ACHN (cell line): ENCODE measurements at regions not wholly inside any gene's neighbourhood (a gene's known extent, or its start where the extent isn't known, plus 50 kb on each side); places are given as distances from the start of the nearest gene placed in this dataset.
"Not testable (repeated sequence)": the region's sequence is repeated elsewhere in the genome, so short reads cannot be mapped to it uniquely, and the experiment has no call there.

Experiments used
- DNase-seq: peaks from one replicate; pipeline ENCODE4 v3.0.0-alpha.2; 2015
- in situ Hi-C: cut with HindIII; loops from 2 replicates; pipeline ENCODE4 v1.10.0; 2017; ENCODE audit warnings: low sequenced_read_pairs, low pct_ligation_motif_present, low pct_unique_long_range_greater_than_20kb

GRCh38 chr14:53252141-53252540, 99.0 kb upstream of the DDHD1 start:
- in situ Hi-C loops = no loop called here
- DNase-seq = no peak

DNA sequence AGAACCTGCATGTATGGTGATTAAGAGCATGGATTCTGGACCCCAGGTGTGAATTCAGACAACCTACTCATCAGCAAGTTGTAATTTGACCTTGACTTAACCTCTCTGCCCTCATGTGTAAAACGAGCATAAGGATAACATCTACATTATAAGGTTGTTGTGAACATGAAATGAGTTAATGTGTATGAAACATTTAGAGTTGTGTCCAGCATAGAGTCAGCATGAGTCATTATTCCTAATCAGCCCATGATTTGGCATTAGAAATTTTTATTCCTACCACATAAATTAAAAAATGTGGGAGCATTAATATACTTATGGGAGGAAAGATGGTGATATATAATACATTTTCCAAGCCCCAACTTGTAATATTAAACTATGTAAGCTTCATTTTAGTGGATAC, 95.9 kb upstream of the DDHD1 start:
- DNase-seq = no peak

GRCh38 chr14:53247596-53248370, 94.7 kb upstream of the DDHD1 start:
- in situ Hi-C loops = no loop called here

More for the DNA sequence above, 95.9 kb upstream of the DDHD1 start:
- in situ Hi-C loops = no loop called here

GRCh38 chr14:53242898-53243297, 89.8 kb upstream of the DDHD1 start:
- in situ Hi-C loops, DNase-seq: not testable (repeated sequence)

More at GRCh38 chr14:53247596-53248370, 94.7 kb upstream of the DDHD1 start:
- no peak for DNase-seq

DNA sequence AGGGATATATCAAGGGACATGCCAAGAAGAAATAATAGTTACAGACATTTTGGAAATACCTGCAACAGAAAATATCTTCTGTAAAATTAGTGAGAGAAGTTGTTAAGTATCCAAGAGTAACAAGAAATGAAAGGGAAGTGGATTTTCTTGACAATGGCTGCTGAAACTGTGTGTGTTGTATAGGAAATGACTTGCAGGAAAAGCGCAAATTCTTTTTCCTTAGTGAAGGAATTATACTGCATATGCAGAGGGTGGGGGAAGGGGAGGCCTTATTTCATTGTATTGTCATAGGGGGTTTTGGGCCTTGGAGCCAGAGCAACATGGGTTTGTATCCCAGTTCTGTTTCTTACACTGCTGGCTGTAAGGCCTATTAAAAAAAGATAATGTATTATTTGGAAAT, 84.4 kb upstream of the DDHD1 start:
- in situ Hi-C loops = no loop called here
- DNase-seq = no peak

DNA sequence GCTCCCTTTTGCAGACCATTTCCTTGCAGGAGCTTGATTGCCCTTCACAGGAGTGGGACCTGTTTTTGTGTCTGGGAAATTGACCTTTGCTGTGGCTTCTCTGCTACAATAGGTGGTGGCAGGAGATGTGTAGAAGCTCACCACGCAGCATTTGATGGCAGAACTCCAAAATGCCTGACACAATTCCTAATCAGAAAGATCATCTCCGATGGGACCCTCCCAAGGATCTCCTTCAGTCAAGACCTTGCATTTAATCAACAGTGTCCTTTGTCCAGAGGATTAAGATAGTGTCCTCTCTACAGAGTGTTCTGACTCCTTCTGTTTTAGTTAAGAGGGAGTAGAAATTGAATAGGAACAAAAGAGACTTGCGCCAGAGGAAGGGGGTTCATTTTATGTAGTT, 83.6 kb upstream of the DDHD1 start:
- in situ Hi-C loops = no loop called here
- DNase-seq = no peak

GRCh38 chr14:53231171-53231570, 78.0 kb upstream of the DDHD1 start:
- in situ Hi-C loops = no loop called here
- no peak for DNase-seq

DNA sequence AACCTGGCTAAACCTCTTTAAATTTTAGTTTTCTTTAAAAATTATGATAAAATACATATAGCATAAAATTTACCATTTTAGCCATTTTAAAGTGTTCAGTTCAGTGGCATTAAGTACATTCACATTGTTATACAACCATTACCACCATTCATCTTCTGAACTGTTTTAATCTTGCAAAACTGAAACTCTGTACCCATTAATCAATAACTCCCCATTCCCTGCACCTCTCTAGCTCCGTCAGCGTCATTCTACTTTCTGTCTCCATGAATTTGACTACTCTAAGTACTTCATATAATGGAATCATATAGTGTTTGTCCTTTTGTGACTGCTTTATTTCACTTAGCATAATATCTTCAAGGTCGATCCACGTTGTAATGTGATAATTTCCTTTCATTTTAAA, 75.8 kb upstream of the DDHD1 start:
- DNase-seq = no peak
- in situ Hi-C loops = no loop called here

- in situ Hi-C loops = no loop called here
- DNase-seq = no peak
These were observed 74.1 kb upstream of the DDHD1 start for GRCh38 chr14:53227154-53227718.

DNA sequence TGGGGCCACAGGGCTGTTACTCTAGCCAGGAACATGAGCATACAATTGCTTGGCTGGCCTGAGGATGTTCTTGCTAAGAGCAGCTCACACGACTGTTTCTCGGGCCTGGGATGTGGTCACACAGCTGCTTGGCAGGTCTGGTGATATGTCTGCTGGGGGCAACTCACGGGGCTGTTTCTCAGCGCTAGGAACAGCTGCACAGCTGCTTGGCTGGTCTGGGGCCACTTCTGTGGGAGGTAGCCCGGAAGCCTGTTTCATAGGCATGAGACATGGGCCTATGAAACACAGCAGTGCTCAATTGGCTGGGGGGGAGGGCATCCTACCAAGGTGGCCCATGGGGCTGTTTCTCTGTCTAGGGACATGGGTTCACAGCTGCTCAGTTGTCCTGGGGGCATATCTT, 73.4 kb upstream of the DDHD1 start:
- in situ Hi-C loops = no loop called here
- no peak for DNase-seq

DNA sequence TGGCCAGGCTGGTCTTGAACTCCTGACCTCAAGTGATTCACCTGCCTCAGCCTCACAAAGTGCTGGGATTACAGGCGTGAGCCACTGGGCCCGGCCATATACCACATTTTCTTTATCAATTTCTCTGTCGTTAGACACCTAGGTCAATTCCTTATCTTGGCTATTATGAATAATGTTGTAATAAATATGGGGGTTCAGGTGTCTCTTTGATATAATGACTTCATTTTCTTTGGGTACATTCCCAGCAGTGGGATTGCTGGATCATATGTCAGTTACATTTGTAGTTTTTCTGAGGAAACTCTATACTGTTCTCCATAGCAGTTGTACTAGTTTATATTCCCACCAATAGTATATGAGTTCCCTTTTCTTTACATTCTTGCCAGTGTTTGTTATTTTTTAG, 67.8 kb upstream of the DDHD1 start:
- no peak for DNase-seq
- in situ Hi-C loops = no loop called here

DNA sequence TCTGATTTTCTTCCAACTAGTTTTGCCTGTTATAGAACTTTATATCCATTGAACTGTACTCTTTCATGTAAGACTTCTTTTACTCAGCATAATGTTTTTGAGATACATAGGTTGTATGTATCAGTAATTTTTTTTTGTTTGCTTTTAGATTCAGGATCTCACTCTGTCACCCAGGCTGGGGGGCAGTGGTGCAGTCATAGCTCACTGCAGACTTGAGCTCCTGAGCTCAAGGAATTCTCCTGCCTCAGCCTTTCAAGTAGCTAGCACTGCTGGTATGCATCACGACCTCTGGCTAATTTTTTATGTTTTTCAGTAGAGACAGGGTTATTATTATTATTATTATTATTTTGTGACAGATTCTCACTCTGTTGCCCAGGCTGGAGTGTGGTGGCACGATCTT, 65.0 kb upstream of the DDHD1 start:
- in situ Hi-C loops = no loop called here

DNA sequence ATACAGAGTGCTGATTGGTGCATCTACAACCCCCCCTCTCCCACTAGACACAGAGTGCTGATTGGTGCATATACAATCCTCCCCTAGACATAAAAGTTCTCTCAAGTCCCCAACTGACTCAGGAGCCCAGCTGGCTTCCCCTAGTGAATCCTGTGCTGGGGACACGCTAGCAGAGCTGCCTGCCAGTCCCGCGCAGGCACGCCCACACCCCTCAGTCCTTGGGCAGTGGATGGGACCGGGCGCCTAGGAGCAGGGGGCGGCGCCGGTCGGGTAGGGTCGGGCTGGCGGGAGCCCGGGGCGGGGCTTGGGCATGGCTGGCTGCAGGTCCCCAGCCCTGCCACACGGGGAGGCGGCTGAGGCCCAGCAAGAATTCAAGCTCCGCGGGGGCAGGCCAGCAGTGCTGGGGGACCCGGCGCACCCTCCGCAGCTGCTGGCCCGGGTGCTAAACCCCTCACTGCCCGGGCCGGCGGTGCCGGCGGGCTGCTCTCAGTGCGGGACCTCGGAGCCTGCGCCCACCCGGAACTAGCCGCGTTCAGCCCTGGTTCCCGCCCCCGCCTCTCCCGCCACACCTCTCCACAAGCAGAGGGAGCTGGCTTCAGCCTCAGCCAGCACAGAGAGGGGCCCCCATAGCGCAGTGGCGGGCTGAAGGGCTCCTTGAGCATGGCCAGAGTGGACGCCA, 64.3 kb upstream of the DDHD1 start:
- in situ Hi-C loops = no loop called here
- peak; percentile 66 for DNase-seq

More for the DNA sequence above, 65.0 kb upstream of the DDHD1 start:
- DNase-seq = no peak

DNA sequence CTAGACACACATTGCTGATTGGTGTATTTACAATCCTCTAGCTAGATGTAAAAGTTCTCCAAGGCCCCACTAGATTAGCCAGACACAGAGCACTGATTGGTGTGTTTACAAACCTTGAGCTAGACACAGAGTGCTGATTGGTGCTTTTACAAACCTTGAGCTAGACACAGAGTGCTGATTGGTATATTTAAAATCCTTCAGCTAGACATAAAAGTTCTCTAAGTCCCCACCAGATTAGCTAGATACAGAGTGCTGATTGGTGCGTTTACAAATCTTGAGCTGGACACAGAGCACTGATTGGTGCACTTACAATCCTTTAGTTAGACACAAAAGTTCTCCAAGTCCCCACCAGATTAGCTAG, 63.8 kb upstream of the DDHD1 start:
- DNase-seq, in situ Hi-C loops: not testable (repeated sequence)

- in situ Hi-C loops, DNase-seq: not testable (repeated sequence)
These were observed 63.4 kb upstream of the DDHD1 start for GRCh38 chr14:53216478-53216877.

DNA sequence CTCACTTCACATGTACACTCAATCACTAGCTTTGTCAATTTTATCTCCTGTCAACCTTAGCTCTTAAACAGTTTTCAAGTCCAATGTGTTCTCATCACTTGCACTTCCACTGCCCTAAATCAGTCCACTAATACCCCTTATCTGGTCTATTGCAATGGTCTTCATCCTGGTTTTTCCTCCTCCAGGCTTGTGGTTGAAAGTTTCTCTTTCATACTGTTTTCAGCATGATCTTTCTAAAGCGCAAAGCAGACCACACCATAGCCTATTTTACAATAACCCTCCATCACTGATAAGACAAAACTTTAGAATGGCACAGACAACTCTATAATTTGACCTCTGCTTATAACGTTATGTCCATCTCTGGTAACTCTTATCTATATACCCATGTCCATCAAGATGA, 62.0 kb upstream of the DDHD1 start:
- DNase-seq = no peak
- in situ Hi-C loops = no loop called here

DNA sequence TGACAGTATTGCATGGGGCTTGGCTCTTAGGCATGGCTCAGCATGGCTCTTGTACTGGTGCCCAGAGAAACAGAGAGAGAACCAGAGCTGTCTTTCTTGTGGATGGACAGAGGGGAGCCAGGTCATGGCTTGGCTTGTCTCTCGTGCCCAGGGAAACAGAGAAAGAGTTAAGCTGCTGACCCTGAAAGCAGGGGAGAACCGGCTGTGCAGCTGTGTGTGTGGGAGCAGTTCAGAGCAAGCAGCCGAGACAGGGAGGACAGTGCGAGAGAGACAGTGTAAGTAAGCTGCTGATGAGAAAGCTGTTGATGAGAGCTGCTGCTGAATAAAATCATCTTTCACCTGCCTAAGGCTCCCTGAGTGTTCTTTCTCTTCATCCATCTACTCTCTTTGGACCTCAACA, 61.3 kb upstream of the DDHD1 start:
- in situ Hi-C loops = no loop called here
- DNase-seq = no peak

- DNase-seq = no peak
- in situ Hi-C loops = no loop called here
These were observed 60.6 kb upstream of the DDHD1 start for GRCh38 chr14:53213761-53214160.

DNA sequence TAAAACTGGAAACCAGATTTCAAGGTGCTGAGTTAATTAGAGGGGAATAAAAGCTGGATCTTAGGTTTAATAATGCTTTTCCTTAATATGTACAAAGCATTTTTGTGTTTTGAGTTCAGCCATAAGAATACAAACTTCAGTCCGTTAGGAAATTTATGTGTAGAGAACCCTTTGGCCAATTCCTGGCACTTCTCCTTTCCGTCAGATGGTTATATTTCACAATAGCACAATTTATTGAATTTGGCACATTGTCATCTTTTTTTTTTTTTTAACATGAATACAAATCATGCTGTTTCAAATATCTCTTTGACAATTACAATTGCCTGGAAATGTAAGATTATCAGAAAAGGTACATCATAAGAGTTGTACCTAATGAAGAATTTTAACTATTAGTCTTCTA, 56.2 kb upstream of the DDHD1 start:
- no peak for DNase-seq

More for the DNA sequence above, 56.2 kb upstream of the DDHD1 start:
- in situ Hi-C loops = no loop called here
